HUES6 (cell line): ENCODE measurements at regions not wholly inside any gene's neighbourhood (a gene's known extent, or its start where the extent isn't known, plus 50 kb on each side); places are given as distances from the start of the nearest gene placed in this dataset.

Experiments
- H3K27ac ChIP-seq: 2 replicates; pipeline ENCODE4 v1.7.0; 2013; ENCODE audit warnings: low read depth, mild to moderate bottlenecking, low read length, inconsistent platforms
- H3K27me3 ChIP-seq: 2 replicates; pipeline ENCODE4 v1.6.1; 2013; ENCODE audit warnings: low read length; ENCODE audit not compliant: control insufficient read depth, insufficient read depth
- H3K36me3 ChIP-seq: 2 replicates; pipeline ENCODE4 v1.6.1; 2013; ENCODE audit warnings: low read length; ENCODE audit not compliant: control insufficient read depth, insufficient read depth
- H3K4me1 ChIP-seq: 2 replicates; pipeline ENCODE4 v1.6.1; 2013; ENCODE audit warnings: low read length; ENCODE audit not compliant: control insufficient read depth, insufficient read depth
- H3K4me3 ChIP-seq: 2 replicates; pipeline ENCODE4 v1.5.1; 2013; ENCODE audit warnings: low read depth, low read length
- H3K9ac ChIP-seq: one replicate; pipeline ENCODE4 v1.6.1; 2013; ENCODE audit warnings: mild to moderate bottlenecking, low read length
- H3K9me3 ChIP-seq: 2 replicates; pipeline ENCODE4 v1.6.1; 2013; ENCODE audit warnings: low read depth, low read length; ENCODE audit not compliant: control insufficient read depth, insufficient read depth

GRCh38 chr2:138910427-138910826 lies 130.2 kb upstream of the NXPH2 start:
- Histone ChIP-seq H3K4me3 (no peak overlapping the region), H3K4me1 (no peaks in the 10 kb centered on the region), H3K27ac (no peak overlapping the region), H3K9me3 (peaks cover 5% of the 10 kb centered on the region; the same call in 1 of the 2 replicates), H3K27me3 (no peaks in the 10 kb centered on the region), H3K9ac (no peak overlapping the region), H3K36me3 (no peaks in the 10 kb centered on the region)

GRCh38 chr2:138906549-138906948 lies 126.4 kb upstream of the NXPH2 start:
- Histone ChIP-seq H3K9ac (no peak overlapping the region), H3K4me3 (no peak overlapping the region), H3K36me3 (no peaks in the 10 kb centered on the region), H3K27ac (no peak overlapping the region), H3K9me3 (peaks cover 5% of the 10 kb centered on the region; the same call in 1 of the 2 replicates), H3K4me1 (no peaks in the 10 kb centered on the region), H3K27me3 (no peaks in the 10 kb centered on the region)

- H3K36me3 ChIP-seq: no peaks in the 10 kb centered on the region
- no peak overlapping the region for H3K4me3 ChIP-seq
- no peaks in the 10 kb centered on the region for H3K4me1 ChIP-seq
- H3K9ac ChIP-seq: no peak overlapping the region
- 0 out of 2 replicates have a peak, but pooled peaks cover 5% of the 10 kb centered on the region for H3K9me3 ChIP-seq
- no peak overlapping the region for H3K27ac ChIP-seq
- H3K27me3 ChIP-seq: no peaks in the 10 kb centered on the region
These were observed 122.2 kb upstream of the NXPH2 start for GRCh38 chr2:138902239-138902871.

- Histone ChIP-seq H3K27ac (no peak overlapping the region), H3K27me3 (no peaks in the 10 kb centered on the region), H3K4me3 (no peak overlapping the region), H3K36me3 (no peaks in the 10 kb centered on the region), H3K4me1 (no peaks in the 10 kb centered on the region), H3K9ac (no peak overlapping the region), H3K9me3 (0 out of 2 replicates have a peak, but pooled peaks cover 5% of the 10 kb centered on the region)
These were observed 121.3 kb upstream of the NXPH2 start for GRCh38 chr2:138901530-138901929.

- Histone ChIP-seq H3K27ac (no peak overlapping the region), H3K4me3 (no peak overlapping the region), H3K9me3 (0 out of 2 replicates have a peak, but pooled peaks cover 5% of the 10 kb centered on the region), H3K27me3 (no peaks in the 10 kb centered on the region), H3K9ac (no peak overlapping the region), H3K4me1 (no peaks in the 10 kb centered on the region), H3K36me3 (no peaks in the 10 kb centered on the region)
These were observed 118.7 kb upstream of the NXPH2 start for GRCh38 chr2:138898855-138899254.

- H3K36me3 ChIP-seq: no peaks in the 10 kb centered on the region
- no peaks in the 10 kb centered on the region for H3K27me3 ChIP-seq
- no peak overlapping the region for H3K27ac ChIP-seq
- 0 out of 2 replicates have a peak, but pooled peaks cover 5% of the 10 kb centered on the region for H3K9me3 ChIP-seq
- H3K4me1 ChIP-seq: no peaks in the 10 kb centered on the region
- H3K9ac ChIP-seq: no peak overlapping the region
- no peak overlapping the region for H3K4me3 ChIP-seq
These were observed 117.1 kb upstream of the NXPH2 start for GRCh38 chr2:138897274-138897673.

GRCh38 chr2:138893746-138894145 lies 113.6 kb upstream of the NXPH2 start:
- Histone ChIP-seq H3K4me1 (no peaks in the 10 kb centered on the region), H3K27ac (no peak overlapping the region), H3K9ac (no peak overlapping the region), H3K9me3 (no peaks in the 10 kb centered on the region), H3K36me3 (no peaks in the 10 kb centered on the region), H3K27me3 (no peaks in the 10 kb centered on the region), H3K4me3 (no peak overlapping the region)

GRCh38 chr2:138881126-138881525 lies 100.9 kb upstream of the NXPH2 start:
- Histone ChIP-seq H3K9me3 (no peaks in the 10 kb centered on the region), H3K27ac (no peak overlapping the region), H3K9ac (no peak overlapping the region), H3K4me3 (no peak overlapping the region), H3K36me3 (no peaks in the 10 kb centered on the region), H3K27me3 (no peaks in the 10 kb centered on the region), H3K4me1 (no peaks in the 10 kb centered on the region)

- Histone ChIP-seq H3K9me3 (no peaks in the 10 kb centered on the region), H3K36me3 (no peaks in the 10 kb centered on the region), H3K27ac (no peak overlapping the region)
These were observed 99.7 kb upstream of the NXPH2 start for GRCh38 chr2:138879931-138880330.

GRCh38 chr2:138877421-138877820 lies 97.2 kb upstream of the NXPH2 start:
- Histone ChIP-seq H3K4me1 (no peaks in the 10 kb centered on the region), H3K27ac (no peak overlapping the region), H3K9ac (no peak overlapping the region), H3K4me3 (no peak overlapping the region), H3K9me3 (no peaks in the 10 kb centered on the region), H3K36me3 (no peaks in the 10 kb centered on the region), H3K27me3 (no peaks in the 10 kb centered on the region)

More at GRCh38 chr2:138879931-138880330, 99.7 kb upstream of the NXPH2 start:
- Histone ChIP-seq H3K9ac (no peak overlapping the region), H3K27me3 (no peaks in the 10 kb centered on the region), H3K4me1 (no peaks in the 10 kb centered on the region), H3K4me3 (no peak overlapping the region)

- Histone ChIP-seq H3K9me3 (no peaks in the 10 kb centered on the region), H3K9ac (no peak overlapping the region), H3K27ac (no peak overlapping the region), H3K36me3 (no peaks in the 10 kb centered on the region), H3K4me1 (no peaks in the 10 kb centered on the region), H3K27me3 (no peaks in the 10 kb centered on the region), H3K4me3 (no peak overlapping the region)
These were observed 94.1 kb upstream of the NXPH2 start for GRCh38 chr2:138874251-138874650.
